Pons (tissue), 1 donor: ENCODE measurements at regions not wholly inside any gene's neighbourhood (a gene's known extent, or its start where the extent isn't known, plus 50 kb on each side); places are given as distances from the start of the nearest gene placed in this dataset.
A peak's percentile ranks its signal among the peaks of the same experiment; 100 is the strongest.

ENCODE experiments used
- DNase-seq: peaks from one replicate; pipeline ENCODE4 v3.0.0-alpha.2; 2016; ENCODE audit warnings: low spot score

DNA sequence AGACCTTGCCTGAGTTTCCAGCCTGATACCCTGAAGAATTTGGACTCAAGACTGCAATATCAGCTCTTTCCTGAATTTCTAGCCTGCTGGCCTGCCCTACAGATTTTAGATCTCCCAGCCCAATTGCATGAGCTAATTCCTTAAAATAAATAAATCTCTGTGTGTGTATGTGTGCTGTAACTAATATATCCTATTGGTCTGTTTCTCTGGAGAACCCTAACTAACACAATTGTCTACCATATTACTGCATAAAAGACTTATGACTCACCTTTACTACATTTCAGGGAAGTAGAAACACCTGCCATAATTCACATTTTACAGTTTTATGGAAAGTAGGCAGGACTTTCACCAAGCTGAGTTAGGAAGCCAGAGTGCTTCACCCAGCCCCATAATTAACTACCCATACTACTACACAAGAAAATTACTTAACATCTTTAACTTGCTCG lies 90.7 kb upstream of the BEND6 start:
- DNase-seq: no peak

DNA sequence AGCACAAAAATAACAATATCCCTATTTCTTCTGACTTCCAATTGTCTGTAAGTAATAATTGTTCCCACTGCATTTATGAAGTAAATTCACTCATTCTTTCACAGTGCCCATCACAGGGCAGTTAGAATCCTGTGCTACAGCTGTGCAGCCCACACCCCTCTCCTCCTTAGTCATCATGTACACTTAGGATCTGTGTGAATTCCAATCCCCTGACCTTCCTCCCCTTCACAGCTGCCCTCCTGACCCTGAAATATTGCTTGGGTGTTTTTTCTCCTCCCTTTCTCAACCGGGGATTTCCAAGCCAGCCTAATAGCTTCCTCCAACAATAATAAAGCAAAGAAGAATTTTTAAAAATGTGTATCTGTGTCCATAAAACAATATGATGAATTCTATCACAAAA lies 91.5 kb upstream of the BEND6 start:
- DNase-seq: no peak

DNA sequence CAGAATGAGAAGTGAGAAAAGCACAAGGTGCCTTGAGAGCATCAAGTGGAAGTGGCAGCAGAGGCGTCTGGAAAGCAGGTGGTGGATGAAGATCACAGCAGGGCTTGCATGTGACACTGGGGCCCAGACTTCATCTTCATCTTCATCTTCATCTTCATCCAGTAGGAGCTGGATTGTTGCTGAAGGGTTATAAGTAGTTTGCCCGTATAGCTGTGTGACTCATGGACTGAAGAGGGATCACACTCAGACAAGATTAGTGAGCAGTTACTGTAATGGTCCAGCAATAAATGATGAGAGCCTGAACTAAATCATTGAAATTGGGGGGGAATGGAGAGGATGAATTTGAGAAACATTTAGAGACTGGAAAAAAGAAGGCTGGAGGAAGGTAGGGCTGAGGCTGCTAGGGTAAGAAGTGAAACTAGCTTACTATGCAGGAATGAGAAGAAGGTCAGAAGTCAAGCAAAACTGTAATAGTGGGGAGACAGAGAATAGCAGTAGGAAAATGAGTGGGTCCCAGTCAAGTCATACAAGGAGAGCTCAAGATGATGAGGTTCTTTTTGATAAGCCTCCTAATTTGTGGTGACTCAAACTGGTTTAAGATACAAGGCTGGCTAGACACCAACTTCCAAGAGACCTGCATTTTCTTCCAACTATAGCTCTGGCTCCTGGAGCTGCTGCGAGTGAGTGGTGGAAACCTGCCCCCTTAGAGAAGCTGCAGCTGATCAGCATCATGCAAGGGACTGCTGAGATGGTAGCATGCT lies 92.3 kb upstream of the BEND6 start:
- peak; percentile 21 for DNase-seq

DNA sequence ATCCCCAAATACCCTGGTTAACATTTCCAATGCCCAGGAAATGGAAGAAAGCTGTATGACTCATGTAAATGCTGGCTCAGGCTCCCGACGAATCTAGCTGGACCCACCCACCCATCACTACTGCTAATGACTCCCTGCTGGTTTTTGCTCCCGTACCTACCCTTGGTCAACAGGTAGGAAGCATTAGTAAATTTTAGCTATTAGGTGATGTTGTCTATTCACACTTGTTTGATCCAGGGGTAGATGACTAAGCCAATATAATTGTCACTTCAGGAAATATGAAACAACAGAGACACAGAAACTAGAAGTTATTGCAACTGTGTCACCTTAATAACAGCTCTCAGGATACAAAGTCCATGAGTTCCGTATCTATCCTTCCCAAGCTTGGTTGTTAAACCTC lies 94.4 kb upstream of the BEND6 start:
- DNase-seq: no peak

DNA sequence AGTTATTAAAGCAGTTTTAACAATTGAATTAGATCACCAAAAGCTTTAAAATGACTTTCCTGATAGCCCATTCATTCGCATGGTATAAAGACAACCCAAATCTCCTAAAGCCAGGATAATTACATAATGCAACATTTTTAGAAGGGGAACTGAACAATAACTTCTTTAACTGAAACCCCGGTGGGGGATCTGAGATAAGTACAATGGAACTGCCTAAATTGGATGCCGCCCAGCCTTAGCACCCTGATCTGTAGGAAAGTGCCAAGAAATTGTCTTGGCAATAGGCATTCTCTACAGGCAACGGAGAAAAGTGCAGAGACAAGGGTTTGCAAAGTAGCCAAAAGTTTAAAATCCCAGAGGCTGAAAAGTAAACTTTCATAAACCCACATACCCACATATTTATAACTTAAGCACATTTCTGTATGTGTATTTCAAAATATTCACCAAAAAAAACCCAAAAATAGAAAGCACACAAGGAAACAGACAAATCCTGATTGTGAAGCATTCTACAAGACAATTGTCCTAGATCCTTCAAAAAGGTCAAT lies 98.8 kb upstream of the BEND6 start:
- no peak for DNase-seq

DNA sequence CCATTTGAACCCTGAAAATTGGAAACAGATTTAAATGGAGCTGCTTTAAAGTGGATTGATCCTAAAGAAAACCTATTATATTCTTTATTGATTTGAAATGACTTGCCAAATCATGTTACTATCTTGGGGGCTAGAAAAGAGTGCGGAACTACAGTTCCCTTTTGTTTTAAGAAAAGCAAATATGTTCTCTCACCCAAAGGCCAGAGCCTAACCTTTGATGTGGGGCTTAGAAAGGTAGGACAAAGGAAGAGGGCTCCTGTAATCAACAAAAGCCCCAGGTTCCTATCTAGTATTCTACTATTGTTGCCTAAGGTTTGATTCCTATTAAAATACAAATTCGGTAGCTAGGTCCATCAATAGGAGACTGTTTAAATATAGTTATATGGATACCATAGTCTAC lies 100.8 kb upstream of the BEND6 start:
- no peak for DNase-seq

DNA sequence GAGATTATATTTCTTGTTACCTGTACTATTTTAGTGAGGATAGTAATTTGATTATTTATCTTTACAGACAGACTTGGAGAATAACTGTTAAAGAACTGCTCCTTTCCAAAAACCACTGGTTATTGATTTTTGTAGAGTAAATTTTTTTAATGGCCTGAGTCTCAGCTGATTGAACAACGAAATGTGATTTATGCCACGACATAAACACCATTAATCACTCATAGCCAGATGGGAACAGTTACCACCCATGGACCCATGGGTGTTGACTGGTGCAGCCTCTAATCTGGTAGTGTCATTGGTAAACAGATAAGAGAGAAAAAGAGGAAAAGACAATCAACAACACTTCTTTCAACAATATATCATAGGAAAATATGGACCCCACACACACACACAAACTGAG lies 101.4 kb upstream of the BEND6 start:
- DNase-seq: no peak

DNA sequence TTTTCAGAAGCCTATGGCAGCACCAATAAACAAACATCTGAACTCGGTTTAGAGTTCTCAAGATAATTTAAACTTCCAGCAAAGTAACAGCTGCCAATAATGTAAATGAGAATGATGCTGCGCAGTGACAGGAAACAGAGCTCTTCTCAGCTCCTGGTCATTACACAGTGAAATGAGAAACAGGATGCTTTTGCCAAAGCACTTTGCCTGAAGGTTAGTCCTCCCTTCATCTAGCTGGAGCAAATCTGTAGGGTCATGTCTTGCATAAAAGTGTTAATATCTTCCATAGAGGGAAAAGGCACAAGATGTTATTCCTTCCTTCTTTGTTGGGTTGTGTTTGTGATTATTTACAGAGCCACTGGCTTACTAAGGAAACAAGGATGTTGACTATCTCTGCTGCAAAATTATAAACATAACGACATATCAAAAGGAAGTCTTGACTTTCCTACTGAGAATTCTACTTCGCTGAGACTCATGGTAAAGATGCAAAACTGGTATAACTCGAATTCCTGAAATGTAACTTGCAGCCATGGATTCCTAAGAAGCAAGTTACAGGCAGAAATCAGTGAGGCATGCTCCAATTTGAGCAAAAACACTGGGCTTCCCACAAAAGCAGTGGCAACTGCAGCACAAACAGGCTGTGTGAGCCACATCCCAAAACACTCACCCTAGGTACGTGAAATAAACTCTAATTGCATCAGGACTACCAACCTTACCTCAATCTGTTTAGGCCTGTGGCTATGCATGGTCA lies 102.5 kb upstream of the BEND6 start:
- no peak for DNase-seq

DNA sequence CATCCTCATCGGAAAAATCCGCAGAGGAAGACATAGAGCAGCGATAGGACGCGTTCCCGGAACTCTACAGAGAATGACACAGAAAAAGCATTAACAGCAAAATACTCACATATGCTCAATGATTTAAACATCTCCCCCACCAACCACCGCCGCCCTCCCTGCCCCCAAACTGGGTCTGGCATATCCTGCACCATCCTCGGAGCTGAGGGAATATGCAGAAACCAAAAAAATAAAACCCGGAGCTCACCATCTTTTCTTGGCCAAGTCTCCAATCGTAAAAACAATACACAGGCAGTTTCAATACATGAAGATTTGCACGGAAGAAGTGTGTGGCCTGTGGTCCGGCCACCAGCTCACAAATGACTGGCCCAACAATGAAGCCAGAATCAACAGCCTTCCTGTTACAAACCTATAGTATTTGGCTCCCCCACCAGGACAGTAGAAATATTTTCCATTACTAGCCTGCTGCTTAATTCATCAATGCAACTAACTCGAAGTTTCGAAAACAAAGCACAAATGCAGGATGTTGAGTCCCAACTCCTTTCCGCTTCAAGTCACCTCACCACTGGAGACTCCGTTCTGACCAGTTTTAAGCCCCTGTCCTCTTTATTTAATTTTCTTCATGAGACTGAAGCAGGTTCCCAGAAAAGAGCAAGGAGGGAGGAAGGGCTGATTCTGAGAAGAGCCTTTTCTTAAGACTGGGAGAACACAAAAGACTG lies 103.2 kb upstream of the BEND6 start:
- peak; percentile 97 for DNase-seq

DNA sequence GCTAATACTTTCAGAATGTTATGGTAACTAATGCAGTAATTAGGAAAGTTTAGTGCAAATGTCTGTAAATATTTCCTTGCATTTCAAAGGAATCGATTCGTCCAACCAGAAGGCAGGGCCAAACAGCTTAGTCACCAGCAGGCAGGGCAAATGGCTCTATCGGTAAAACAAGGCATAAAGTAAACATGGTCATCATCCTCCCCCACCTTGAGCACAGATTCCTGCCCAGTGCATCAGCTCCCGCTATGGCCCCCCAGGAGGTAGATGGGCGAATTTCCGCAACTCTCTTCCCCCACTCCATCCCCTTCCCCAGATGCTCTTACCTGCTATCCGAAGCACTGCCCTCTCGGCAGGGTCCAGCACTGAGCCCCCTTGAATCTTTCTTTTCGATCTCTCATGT lies 103.8 kb upstream of the BEND6 start:
- DNase-seq: peak; percentile 47

DNA sequence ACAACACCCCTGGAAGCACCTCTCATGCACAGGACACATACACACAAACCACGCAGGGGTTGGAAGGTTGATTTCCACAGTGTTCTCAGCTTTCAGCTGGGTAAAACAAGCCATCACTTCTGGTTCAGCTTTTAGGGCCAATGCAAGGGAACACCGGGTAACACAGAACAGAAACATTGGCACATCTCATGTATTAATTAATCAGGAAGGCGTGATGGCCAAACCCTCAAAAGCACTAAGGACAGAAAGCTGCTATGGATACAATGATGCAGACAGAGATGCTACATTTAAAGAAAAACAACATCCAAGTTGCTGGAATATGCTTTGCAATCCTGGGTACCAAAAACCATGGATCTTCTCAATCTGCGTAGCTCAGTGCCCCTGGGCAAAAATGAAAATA lies 104.3 kb upstream of the BEND6 start:
- peak; percentile 64 for DNase-seq

DNA sequence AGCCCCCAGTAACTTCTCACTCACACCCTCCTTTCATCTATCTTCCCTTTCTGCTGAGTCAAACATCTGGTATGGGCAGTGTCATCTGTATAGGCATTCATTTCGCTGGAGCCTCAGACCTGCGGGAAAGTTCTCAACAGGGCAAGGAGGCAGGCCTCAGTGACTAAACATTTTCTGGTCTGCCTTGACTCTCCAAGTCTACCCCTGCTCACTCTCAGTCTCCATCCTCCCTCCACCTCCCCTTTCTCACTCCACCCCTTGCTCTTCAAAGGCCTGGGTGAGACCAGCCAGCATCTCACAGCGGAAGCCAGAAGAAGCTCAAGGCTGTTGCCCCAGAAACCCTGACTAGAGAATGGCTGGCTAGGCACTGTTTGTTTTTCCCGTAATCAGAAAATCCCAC lies 105.0 kb upstream of the BEND6 start:
- DNase-seq: peak; percentile 69

DNA sequence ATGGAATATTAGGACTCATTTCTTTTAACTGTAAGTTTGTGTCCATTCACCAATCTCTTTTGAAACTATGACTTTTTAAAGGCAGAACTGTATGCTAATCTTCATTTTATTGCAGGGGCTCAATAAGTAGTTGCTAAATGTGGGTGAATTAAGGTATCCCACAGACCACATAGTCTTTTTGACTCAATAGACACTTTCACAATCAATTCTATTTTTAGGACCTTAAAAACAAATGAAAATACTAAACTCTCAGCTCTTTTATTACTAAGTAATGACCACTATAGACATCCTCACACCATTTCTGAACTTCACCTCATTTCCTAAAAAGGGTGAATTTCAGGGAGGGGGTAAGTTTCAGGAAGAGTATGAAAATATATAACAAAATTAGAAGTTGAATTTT lies 106.8 kb upstream of the BEND6 start:
- DNase-seq: no peak

DNA sequence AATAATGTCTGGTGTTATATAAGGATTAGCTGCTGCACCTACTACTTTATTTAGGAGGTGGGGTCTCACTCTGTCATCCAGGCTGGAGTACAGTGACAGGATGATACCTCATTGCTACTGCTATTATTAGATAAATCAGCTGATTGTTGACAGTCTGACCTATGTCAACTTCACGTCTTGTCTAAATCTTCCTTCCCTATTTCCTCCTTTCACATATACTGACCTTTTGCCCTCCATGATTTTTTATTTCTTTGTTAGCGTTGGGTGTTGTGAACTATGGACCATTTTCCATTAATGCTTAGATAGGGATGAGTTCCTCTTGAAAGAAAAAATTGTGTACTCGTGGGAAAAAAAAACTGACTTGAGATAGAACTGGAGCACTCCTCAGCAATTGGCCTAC lies 109.9 kb upstream of the BEND6 start:
- DNase-seq: no peak

DNA sequence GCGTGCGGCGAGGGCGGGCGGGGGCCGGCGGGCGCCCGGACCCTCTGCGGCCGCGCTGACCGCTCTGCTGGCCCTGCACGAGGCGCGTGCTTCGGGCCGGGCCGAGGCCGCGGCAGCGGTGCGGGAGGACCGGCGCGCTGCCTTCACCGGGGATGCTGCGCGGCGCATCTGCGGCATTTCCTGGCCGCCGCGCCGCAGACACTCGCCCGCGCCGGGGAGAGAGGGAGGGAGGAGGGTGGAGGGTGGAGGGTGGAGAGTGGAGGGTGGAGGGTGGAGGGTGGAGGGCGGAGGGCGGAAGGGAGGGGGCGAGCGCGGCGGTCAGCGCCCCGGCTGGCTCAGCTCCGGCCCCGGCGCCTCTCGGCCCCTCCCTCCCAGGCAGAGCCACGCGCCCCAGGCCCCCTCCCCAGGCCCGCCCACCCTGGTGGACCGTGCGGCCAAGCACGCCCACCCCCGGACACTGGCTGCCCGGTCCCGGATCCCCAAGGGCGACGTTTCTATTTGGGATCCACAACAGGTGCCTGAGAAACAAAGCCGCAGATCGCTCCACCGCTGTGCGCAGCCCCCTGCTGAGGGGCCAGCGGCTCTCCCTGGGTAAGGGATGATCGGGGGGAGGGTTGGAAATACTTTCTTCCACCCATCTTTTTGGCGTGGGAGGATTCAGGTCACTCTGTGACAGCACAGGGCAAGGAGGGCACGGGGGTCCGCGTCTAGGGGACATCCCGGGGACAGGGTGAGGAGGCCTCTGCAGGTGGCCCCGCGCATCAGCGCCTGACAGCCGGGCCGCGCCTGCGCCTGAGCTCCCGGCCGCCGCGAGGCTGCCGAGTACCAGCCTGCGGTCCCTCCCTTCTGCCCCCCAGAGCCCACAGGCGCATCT lies 111.2 kb upstream of the BEND6 start:
- DNase-seq: peak; percentile 80

DNA sequence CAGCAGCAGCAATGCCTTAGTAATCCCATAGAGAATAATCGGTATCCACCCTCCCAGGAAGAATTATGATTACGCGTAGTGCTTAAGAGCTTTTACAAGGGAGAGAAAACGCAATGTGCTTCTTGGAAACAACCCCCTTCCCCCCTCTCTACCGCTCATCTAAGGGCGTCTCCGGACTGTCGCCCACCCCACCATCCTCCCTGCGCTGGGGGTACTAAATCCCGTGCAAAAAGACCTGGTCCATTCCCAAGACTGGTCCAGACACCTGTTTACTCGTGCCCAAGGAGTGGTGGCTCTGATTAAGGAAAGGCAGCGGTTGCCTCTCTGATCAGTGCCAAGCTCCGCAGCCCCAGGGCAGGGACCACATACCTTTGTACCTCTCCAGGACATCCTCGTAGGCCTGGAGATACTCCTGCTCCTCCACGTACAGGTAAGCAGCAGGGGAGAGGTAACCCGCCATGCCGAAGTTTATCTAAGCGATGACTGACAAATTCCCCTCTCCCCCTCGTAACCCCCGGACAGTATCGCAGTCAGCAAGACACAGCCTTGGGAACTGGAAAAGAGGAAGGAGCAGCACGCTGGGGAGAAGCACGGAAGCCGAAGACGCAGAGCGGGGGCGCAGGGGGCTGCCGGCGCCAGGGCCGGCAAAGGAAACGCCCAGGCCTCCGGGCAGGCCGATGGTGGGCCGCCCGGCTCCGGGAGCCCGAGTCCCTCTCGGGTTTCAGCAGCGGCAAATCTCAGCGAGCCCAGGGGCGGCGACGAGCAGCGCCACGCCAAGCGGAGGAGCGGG lies 112.0 kb upstream of the BEND6 start:
- DNase-seq: peak; percentile 62

DNA sequence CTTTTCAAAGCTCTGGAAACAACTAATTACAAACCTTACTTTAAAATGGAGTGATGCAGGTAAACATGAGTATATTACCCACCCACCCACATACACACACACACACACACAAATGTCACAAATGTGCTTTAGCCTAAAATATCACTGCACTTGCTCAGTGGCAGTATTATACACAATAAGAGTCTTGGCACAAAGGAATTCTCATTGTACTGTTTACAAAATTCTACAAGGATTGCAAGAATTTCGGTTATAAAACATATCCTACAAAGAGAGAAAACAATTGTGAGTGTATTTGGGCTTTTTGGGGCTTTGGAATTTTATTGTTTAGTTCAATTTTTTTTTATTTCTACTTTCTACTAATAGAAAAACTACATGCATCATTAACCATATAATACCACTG lies 113.2 kb upstream of the BEND6 start:
- peak; percentile 59 for DNase-seq

DNA sequence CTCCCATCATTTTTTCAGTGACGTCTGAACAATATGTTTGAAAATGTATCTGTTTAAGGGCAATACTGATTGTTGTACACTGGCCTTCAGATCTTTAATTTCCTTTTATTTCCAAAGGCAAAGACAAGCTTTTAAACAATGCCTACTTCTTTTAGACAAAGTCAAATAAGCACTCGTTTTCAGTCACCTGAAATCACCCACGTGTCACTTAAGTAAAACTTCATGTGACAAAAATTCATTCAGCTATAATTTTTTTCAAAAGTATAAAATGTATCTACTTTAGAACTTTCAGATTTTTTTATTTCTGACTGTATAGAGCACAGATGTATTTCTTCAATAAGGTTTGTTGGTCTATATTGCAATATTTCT lies 113.5 kb upstream of the BEND6 start:
- peak; percentile 60 for DNase-seq

DNA sequence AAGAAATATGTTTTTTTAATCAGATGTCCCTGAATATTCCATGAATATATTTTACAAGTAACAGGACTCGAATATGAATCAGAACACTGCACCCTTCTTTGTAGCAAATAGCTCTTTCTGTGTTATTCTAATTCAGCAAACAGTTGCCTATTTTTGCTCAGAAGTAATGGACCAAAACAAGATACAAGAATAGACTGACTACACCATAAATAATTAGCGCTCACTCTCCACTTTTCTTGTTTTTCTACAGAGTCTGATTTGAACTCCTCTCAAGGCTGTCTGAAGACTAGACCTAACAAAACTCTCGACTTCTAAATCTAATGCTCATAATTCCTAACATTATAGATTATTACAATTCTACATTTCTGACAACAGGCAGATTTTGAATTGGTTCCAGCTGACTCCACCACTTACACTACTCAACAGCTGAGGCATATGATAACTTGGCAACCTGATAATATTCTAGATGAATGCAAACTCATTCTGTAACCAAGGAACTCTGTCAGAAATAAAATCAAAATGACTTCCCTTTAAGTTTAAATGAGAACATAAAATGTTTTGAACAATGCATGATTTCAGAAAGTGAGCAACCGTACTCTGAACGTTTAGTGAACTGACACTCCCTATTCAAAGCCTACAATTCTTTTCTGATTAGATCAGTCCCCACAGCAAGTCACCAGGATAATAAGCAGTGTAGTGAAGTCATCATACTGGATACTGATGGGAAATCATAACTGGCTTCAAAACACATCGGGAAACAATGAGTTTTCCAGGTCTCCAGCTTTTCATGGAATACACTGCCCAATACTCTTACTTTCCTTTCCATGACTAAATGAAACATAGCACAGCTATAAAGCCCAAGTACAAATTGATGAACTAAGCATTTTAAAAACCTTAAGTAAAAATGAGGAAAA lies 114.2 kb upstream of the BEND6 start:
- peak; percentile 85 for DNase-seq
